Ramos (cell line): ENCODE measurements at regions not wholly inside any gene's neighbourhood (a gene's known extent, or its start where the extent isn't known, plus 50 kb on each side); places are given as distances from the start of the nearest gene placed in this dataset.

Source experiments
- in situ Hi-C: fragments of 300-500 bp; cut with MboI; formaldehyde crosslinking; loops from one replicate; pipeline ENCODE4 v1.14.3; 2022; ENCODE audit warnings: low sequenced_read_pairs; ENCODE audit not compliant: unreplicated experiment

GRCh38 chr6:87881342-87881895 is 166.2 kb upstream of the SPACA1 start:
- in situ Hi-C loops = no loop called here

GRCh38 chr6:87879132-87879861 is 168.3 kb upstream of the SPACA1 start:
- in situ Hi-C loops = no loop called here

GRCh38 chr6:87875781-87876180 is 171.9 kb upstream of the SPACA1 start:
- in situ Hi-C loops = no loop called here

GRCh38 chr6:87873556-87873955 is 171.5 kb upstream of the AKIRIN2 start:
- in situ Hi-C loops = no loop called here

- in situ Hi-C loops = no loop called here
These were observed 168.5 kb upstream of the AKIRIN2 start for GRCh38 chr6:87870556-87870955.

- in situ Hi-C loops = no loop called here
These were observed 167.3 kb upstream of the AKIRIN2 start for GRCh38 chr6:87869064-87869905.

GRCh38 chr6:87860902-87861301 is 158.9 kb upstream of the AKIRIN2 start:
- in situ Hi-C loops = no loop called here

- in situ Hi-C loops = no loop called here
These were observed 156.4 kb upstream of the AKIRIN2 start for GRCh38 chr6:87858440-87858839.

GRCh38 chr6:87851674-87852299 is 149.8 kb upstream of the AKIRIN2 start:
- in situ Hi-C loops = no loop called here

GRCh38 chr6:87848616-87849015 is 146.6 kb upstream of the AKIRIN2 start:
- in situ Hi-C loops = no loop called here

- in situ Hi-C loops = no loop called here
These were observed 145.8 kb upstream of the AKIRIN2 start for GRCh38 chr6:87847830-87848210.

GRCh38 chr6:87847135-87847829 is 145.2 kb upstream of the AKIRIN2 start:
- in situ Hi-C loops = no loop called here

- in situ Hi-C loops = no loop called here
These were observed 144.4 kb upstream of the AKIRIN2 start for GRCh38 chr6:87846434-87846833.

- in situ Hi-C loops = no loop called here
These were observed 138.3 kb upstream of the AKIRIN2 start for GRCh38 chr6:87840324-87840723.

GRCh38 chr6:87837876-87838275 is 135.8 kb upstream of the AKIRIN2 start:
- in situ Hi-C loops = loop anchor here (10.0 kb wide), 1 partner anchor 87 kb away; no protein-coding TSS in a partner anchor

GRCh38 chr6:87837444-87837843 is 135.4 kb upstream of the AKIRIN2 start:
- in situ Hi-C loops = loop anchor here (10.0 kb wide), 1 partner anchor 87 kb away; no protein-coding TSS in a partner anchor

GRCh38 chr6:87832025-87832825 is 130.2 kb upstream of the AKIRIN2 start:
- in situ Hi-C loops = loop anchor here (5.0 to 10.0 kb wide), 2 partner anchors 93 to 350 kb away; no protein-coding TSS in a partner anchor

GRCh38 chr6:87830907-87831306 is 128.9 kb upstream of the AKIRIN2 start:
- in situ Hi-C loops = loop anchor here (5.0 to 10.0 kb wide), 2 partner anchors 94 to 351 kb away; no protein-coding TSS in a partner anchor

GRCh38 chr6:87829622-87830121 is 127.6 kb upstream of the AKIRIN2 start:
- in situ Hi-C loops = loop anchor here (5.0 to 10.0 kb wide), 2 partner anchors 95 to 353 kb away; no protein-coding TSS in a partner anchor
